ENCODE measurements at regions not wholly inside any gene's neighbourhood (a gene's known extent, or its start where the extent isn't known, plus 50 kb on each side); places are given as distances from the start of the nearest gene placed in this dataset.
A peak's percentile ranks its signal among the peaks of the same experiment; 100 is the strongest.

DNA sequence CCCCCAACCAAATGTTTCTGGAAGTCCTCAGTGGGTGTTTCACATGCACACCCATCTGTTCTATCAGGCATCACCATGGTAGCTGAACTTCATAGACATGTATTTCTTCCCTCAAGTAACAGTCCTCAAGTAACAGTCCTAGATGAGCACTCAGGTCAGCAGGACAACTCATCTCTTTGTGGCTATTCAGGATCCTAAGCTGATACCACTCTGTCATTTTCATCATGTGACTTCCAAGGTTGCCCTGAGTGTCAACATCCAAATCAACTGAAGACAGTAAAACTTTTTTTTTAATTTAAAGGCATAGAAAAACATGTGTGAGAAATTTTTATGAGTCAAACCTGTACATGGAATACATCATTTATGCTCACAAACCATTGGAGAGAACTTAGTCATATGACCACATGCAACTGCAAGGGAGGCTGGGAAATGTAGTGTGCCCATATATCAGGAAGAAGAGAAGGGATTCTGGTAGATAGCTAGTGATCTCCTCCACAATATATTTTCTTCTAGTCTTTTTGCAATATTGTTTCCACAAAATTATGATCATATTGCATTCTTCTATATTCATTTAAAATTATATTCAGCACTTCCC lies 64.2 kb upstream of the FST start:
- DNase-seq (ENCODE audit: low spot score), result no peak

DNA sequence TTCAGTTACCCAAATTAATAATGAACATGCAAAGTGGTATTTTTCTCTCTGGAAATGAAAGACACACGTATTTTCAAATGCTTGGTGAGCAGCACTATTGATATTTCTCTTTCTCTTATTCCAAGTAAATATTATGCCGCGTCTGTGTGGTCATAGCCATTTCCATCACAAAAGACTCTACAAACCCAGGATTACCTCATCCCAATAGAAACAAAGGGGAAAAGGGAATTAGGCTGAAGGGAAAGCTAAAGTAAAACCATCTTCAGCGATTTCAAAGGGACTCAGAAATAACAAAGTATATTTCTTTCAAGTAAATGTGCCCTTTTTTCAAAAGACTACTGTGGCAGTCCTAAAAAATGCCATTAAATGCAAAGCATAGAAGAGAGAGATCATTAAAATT lies 62.0 kb upstream of the FST start:
- no peak for DNase-seq (ENCODE audit: low spot score)

DNA sequence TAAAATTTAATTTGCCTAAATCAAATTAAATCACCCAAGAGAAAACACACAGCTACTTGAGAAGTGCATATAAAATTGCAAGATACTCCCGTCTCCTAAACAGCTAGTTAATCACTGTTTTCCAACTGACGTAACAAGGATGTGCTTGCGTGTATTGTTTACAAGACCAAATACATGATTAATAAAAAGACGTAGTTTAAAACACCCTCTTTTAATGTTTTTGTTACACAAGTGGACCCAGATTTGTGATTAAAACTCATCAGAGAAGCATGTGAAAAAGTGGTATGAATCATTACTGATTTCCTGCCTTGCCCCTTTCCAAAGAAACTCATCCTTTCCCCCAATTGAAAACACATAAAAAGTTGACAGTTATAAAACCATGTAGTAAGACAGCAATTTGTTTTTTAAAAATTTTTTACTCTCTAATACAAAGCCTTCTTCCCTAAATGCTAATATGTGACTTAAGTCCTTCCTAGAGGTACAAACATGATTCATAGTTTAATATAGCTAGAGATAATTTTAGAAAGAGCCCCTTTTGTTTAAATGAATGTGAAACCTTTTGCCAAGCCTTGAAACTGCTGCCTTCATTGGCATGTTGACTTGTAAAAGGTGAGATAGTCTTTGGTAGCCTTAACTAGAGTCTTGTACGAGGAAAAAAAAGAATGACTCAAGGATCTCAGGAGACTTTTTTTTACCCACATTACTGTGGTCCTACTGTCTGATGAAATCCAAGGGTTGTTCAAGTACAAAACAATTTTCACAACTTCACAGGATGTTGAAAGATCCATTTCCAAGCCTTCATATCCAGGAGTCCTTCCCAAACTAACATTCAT lies 61.4 kb upstream of the FST start:
- DNase-seq (ENCODE audit: low spot score), result no peak

DNA sequence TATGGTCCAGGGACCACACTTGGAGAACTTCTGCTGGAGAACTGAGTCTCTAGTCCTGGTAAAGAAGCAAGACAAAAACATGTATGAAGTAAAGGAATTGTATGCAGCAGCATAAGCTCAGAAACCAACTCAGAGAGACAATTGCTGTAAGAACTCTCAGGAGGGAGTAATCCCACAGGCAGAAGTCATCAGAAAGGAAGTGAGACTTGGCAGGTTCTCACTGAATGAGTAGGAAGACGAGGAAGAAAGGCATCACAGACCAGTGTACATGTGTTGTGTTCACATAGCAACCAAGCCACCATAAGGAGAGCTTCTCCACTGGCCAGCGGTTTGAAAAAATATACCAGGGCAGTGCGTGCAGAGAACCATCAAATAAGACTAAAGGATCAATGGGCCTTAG lies 57.9 kb upstream of the FST start:
- no peak for DNase-seq (ENCODE audit: low spot score)

DNA sequence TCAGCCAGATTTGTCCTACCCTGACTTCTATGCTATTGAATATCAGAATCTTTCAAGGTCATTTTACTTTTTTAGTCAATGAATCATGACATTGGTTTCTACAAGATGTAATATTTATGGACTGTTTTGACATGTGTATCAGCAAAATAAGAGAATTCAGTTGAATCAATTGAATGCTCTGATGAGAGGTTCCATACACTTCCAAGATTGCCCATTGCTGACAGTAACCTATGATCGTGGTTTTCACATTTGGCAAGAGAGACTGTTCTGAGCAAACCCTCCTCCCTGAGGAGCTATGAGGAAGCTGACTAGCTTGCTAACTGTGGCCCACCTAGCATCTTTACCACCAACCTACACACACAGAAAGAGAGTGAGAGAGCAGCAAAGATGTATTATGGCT lies 56.7 kb upstream of the FST start:
- DNase-seq (ENCODE audit: low spot score), result no peak

DNA sequence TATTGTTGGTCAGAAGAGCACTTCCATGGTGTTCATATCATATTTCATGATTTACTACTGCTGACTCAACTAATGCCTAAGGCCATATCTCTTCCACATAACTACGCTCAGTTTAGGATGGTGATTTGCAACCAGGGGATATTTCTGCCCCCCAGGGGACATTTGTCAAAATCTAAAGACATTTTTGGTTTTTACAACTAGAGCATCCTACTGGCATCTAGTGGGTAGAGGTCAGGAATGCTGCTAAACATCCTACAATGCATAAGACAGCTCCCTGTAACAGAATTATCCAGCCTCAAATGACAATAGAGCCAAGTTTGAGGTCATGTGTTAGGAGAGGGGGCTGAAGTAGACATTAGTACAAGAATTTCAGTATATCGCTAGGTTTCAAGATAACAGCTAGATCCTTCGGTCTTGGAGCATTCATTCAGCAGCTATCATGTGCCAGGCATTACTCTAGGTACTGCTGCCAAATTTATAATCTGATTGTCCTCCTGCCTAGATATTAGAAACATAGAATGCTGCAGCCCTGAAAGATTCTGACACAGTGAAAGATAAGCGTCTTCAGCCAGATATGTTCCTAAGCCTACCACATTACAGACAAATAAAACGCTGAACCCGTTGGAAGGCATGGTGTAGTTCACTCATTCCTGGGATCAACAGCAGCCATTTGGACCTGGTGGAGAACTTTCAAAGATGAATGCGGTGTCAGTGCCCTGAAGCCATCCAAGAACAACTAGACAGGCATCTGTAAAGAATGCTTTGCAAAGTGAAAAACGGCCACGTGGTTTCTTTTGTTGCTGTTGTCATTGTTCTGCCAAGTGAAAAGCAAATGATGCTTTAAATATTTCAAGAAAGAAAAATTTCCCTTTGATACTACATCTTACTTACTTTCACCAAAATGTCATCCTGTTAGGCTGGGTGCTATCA lies 55.5 kb upstream of the FST start:
- DNase-seq (ENCODE audit: low spot score), result no peak

DNA sequence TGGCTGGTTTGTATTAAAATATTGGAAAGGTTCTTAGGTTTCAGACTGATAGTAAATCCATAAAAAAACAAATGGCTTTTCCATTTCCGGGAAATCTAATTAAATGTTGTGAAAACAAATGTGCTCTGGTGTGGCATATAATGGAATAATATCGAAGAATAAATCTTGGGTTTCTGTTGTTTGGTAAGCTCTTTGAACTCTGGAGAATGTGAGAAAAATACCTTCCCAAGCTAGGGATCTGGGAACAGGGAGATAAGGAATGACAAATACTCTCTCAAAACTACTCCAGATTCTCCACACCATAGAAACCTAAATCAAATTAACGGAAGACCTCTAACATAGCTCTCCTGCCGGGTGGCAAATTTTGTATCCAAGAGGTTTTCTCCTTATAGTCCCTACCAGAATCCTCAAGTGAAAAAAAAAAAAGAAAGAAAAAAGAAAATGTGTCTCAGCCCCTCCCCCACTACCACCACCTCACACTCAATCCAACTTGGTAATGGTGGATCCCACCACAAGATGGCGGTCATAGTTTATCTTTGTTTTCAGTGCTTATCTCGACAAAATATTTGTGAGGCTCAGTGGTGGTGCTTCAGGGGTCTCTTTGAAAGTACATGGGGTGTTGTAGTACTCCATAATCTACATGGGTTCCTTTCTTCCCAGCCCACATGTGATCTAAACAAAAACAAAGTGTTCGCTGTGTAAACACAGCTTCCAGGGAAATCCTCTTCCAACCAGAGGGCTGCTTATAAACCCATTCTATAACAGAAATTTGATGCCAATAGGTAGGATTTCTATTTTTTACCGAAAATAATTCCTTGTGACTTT lies 54.5 kb upstream of the FST start:
- DNase-seq (ENCODE audit: low spot score), result peak; percentile 17

DNA sequence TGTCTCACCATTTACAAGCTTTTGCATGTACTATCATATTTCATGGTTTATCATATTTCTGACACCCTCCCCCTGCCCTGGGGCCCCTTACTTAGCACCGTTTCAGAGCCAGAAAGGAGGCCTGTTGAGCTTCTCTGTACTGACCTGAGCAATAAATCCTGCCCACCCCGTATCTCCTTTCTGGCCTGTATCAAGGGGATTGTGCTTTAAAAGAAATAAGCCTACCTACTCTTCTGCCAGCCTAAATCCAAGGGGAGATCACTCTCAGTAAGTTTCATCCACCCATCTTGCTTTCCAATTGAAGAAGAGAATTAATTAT lies 54.0 kb upstream of the FST start:
- no peak for DNase-seq (ENCODE audit: low spot score)

DNA sequence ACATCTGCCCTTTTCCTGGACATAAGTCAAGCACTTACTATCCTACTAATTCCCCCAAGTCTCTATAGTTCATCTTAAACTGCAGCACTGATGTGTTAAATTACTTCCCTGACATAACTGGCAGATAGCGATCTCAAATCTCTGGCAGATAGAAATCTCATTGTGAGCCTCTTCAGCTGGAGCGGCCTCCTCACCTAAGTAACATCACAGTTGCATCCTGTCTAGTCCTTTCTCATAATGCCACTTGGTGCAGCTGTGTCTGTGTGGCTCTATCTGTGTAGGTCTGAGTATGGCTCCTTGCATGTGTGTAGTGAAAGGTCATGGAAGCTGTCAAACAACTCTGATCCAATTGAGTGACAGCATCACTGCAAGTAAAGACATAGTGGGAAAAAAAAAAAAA lies 53.6 kb upstream of the FST start:
- no peak for DNase-seq (ENCODE audit: low spot score)

DNA sequence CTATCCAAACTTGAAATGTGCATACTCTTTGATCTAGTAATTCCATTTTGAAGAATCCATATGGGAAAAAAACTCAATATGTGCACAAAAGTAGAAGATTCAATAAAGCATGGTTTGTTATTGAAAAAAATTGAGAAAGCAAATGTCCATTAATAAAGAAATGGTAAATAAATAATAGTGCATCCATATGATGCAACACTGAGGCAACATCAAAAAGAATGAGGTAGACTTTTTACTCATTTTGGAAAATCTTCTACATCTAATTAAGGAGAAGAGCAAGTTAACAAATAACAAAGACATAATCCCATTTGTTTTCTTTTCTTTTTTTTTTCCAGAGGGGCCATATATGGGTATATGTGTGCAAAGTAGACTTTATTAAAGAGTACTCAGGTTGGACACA lies 52.5 kb upstream of the FST start:
- DNase-seq (ENCODE audit: low spot score), result no peak

DNA sequence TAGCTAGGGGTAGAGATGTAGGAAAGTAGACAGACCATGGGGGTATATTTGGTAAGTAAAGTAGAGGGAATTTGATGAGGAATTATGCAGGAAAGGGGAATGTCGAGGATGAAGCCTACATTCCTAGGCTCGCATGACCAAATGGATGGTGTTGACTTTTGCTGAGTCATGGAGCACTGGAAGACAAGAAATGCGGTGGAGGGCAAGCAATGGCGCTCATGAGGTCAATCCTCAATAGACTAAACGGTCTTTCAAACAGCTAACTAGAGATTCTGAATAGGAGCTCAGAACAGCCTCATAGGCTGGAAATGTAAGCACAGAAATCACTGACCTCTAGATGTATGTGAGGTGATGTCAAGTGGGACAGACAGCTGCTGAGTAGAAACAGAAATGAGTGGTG lies 50.7 kb upstream of the FST start:
- DNase-seq (ENCODE audit: low spot score), result no peak

DNA sequence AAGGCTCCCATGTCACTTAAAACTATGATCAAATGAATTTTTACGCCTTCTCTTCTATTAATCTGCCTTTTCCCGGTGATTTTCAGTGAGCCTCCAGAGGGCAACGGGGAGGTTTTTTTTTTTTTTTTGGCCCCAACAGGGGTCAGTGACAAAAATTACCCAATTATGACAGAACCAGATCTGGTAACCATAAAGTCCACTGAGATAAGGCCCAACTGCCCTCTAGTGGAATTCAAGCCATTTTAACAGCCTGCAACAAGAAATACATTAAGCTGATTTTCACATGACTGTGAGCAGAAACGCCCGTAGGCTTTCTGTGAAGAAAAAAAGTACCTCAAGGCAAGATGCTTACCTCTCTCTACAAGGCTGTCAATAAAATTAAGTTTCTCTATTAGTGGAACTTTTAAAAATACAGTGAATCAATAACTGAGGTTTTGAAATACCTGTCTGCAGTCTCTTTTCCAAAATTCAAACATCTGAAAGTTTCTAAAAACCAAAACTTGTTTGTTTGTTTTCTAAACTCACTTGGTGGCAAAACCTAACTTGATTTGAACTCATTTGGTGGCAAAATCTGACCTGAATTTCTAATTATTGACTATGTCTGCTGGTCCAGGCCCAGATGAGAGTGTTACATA lies 49.7 kb upstream of the FST start:
- no peak for DNase-seq (ENCODE audit: low spot score)

Measured in activated CD4-positive, alpha-beta T cell treated with anti-CD3 and anti-CD28 coated beads, Interleukin-2, Interleukin-4, amounts not matched to agents 100 ng/mL and 50 ng/mL, durations not matched to agents 16 hours and 8 hours (primary cell).